HG03196 (cell line): ENCODE measurements at regions not wholly inside any gene's neighbourhood (a gene's known extent, or its start where the extent isn't known, plus 50 kb on each side); places are given as distances from the start of the nearest gene placed in this dataset.
"Not testable (repeated sequence)": the region's sequence is repeated elsewhere in the genome, so short reads cannot be mapped to it uniquely, and the experiment has no call there.

Experiments used
- ATAC-seq: cut with Tn5 transposase; IDR thresholded peaks from one replicate; pipeline ENCODE4 v1.9.1; 2021; ENCODE audit not compliant: unreplicated experiment

- no peak for ATAC-seq
These were observed 240.5 kb upstream of the API5 start for GRCh38 chr11:43071338-43071737.

- no peak for ATAC-seq
These were observed 239.7 kb upstream of the API5 start for GRCh38 chr11:43072096-43072495.

GRCh38 chr11:43072911-43073310, 238.9 kb upstream of the API5 start:
- ATAC-seq = no peak

GRCh38 chr11:43074810-43075209, 237.0 kb upstream of the API5 start:
- ATAC-seq = no peak

GRCh38 chr11:43101113-43101512, 210.7 kb upstream of the API5 start:
- ATAC-seq = no peak

GRCh38 chr11:43116071-43116470, 195.7 kb upstream of the API5 start:
- no peak for ATAC-seq

- ATAC-seq = no peak
These were observed 192.4 kb upstream of the API5 start for GRCh38 chr11:43119275-43119970.

- ATAC-seq = no peak
These were observed 189.2 kb upstream of the API5 start for GRCh38 chr11:43122546-43122945.

- no peak for ATAC-seq
These were observed 188.4 kb upstream of the API5 start for GRCh38 chr11:43123443-43123842.

- ATAC-seq = no peak
These were observed 187.4 kb upstream of the API5 start for GRCh38 chr11:43124272-43124935.

- no peak for ATAC-seq
These were observed 182.5 kb upstream of the API5 start for GRCh38 chr11:43129329-43129728.

- ATAC-seq = no peak
These were observed 181.2 kb upstream of the API5 start for GRCh38 chr11:43130616-43131015.

GRCh38 chr11:43135966-43136534, 175.7 kb upstream of the API5 start:
- no peak for ATAC-seq

GRCh38 chr11:43138621-43139140, 173.1 kb upstream of the API5 start:
- ATAC-seq = no peak

- ATAC-seq = peak; percentile 90
These were observed 166.1 kb upstream of the API5 start for GRCh38 chr11:43145653-43146052.

- ATAC-seq = no peak
These were observed 161.1 kb upstream of the API5 start for GRCh38 chr11:43150697-43151096.

GRCh38 chr11:43164831-43165230, 147.0 kb upstream of the API5 start:
- no peak for ATAC-seq

GRCh38 chr11:43165393-43165792, 146.4 kb upstream of the API5 start:
- not testable (repeated sequence) for ATAC-seq

- not testable (repeated sequence) for ATAC-seq
These were observed 143.6 kb upstream of the API5 start for GRCh38 chr11:43168241-43168640.

- no peak for ATAC-seq
These were observed 139.3 kb upstream of the API5 start for GRCh38 chr11:43172477-43172876.

GRCh38 chr11:43177975-43178374, 133.8 kb upstream of the API5 start:
- no peak for ATAC-seq

- not testable (repeated sequence) for ATAC-seq
These were observed 117.3 kb upstream of the API5 start for GRCh38 chr11:43194459-43194858.
